DND-41 (cell line): ENCODE measurements at regions not wholly inside any gene's neighbourhood (a gene's known extent, or its start where the extent isn't known, plus 50 kb on each side); places are given as distances from the start of the nearest gene placed in this dataset.

ENCODE experiments used
- ATAC-seq: fragments of 200-7000 bp; cut with Tn5 transposase; 3 replicates; pipeline ENCODE4 v1.9.1; 2021; ENCODE audit warnings: low read depth; ENCODE audit not compliant: insufficient read depth
- DNase-seq: peaks from one replicate; pipeline ENCODE4 v3.0.0-alpha.2; 2020
- H2AFZ ChIP-seq: 2 replicates; pipeline ENCODE4 v1.6.0; 2012; ENCODE audit warnings: low read depth, low read length
- H3K27ac ChIP-seq: 2 replicates; pipeline ENCODE4 v1.5.1; 2012; ENCODE audit warnings: low read length, inconsistent platforms
- H3K27me3 ChIP-seq: fragments of 200-600 bp; sonication (generic); 2 replicates; pipeline ENCODE4 v1.6.0; 2012; ENCODE audit warnings: low read length, mild to moderate bottlenecking, inconsistent platforms; ENCODE audit not compliant: insufficient read depth, poor library complexity
- H3K36me3 ChIP-seq: 2 replicates; pipeline ENCODE4 v1.5.1; 2012; ENCODE audit warnings: low read length, inconsistent platforms; ENCODE audit not compliant: insufficient read depth
- H3K4me1 ChIP-seq: 2 replicates; pipeline ENCODE4 v1.5.1; 2012; ENCODE audit warnings: mild to moderate bottlenecking, low read length; ENCODE audit not compliant: insufficient read depth
- H3K4me2 ChIP-seq: 2 replicates; pipeline ENCODE4 v1.6.0; 2012; ENCODE audit warnings: mild to moderate bottlenecking, moderate library complexity, low read length, inconsistent platforms; ENCODE audit not compliant: insufficient read depth
- H3K4me3 ChIP-seq, 2 experiments: fragments of 200-600 bp in 1 of 2; shearing (Covaris generic) in 1 of 2; 2 replicates each; pipeline ENCODE4 v1.5.1; 2012 to 2016; ENCODE audit warnings: inconsistent platforms in 2 of 2, low read length in 2 of 2, mild to moderate bottlenecking in 2 of 2, low read depth in 1 of 2, moderate library complexity in 1 of 2
- H3K79me2 ChIP-seq: 2 replicates; pipeline ENCODE4 v1.6.0; 2012; ENCODE audit warnings: low read length, inconsistent platforms; ENCODE audit not compliant: insufficient read depth
- H3K9ac ChIP-seq: 2 replicates; pipeline ENCODE4 v1.6.0; 2012; ENCODE audit warnings: low read depth, mild to moderate bottlenecking, inconsistent platforms, low read length, moderate library complexity
- H3K9me3 ChIP-seq: 2 replicates; pipeline ENCODE4 v1.5.1; 2012; ENCODE audit warnings: low read length, moderate library complexity, mild to moderate bottlenecking, inconsistent platforms; ENCODE audit not compliant: insufficient read depth, severe bottlenecking
- H4K20me1 ChIP-seq: 2 replicates; pipeline ENCODE4 v1.6.0; 2012; ENCODE audit warnings: low read length; ENCODE audit not compliant: insufficient read depth
- CTCF ChIP-seq: IDR thresholded peaks from 2 replicates; pipeline ENCODE4 v1.5.1; 2012; ENCODE audit warnings: borderline replicate concordance, low read length, moderate library complexity, mild to moderate bottlenecking; ENCODE audit not compliant: poor library complexity, severe bottlenecking; ENCODE audit errors: extremely low read depth
- EZH2 ChIP-seq: IDR thresholded peaks from 3 replicates; pipeline ENCODE4 v1.6.1; 2012; ENCODE audit warnings: borderline replicate concordance, low read depth, mild to moderate bottlenecking, moderate library complexity, low read length, inconsistent platforms; ENCODE audit not compliant: severe bottlenecking

GRCh38 chr2:8541223-8541622 lies 140.6 kb upstream of the ID2 start:
- Histone ChIP-seq H3K79me2 (no peaks in the 10 kb centered on the region), H2AFZ (no peak overlapping the region), H4K20me1 (no peaks in the 10 kb centered on the region), H3K4me3 (no peak overlapping the region), H3K36me3 (no peaks in the 10 kb centered on the region), H3K9me3 (no peaks in the 10 kb centered on the region), H3K4me1 (peaks cover 88% of the 10 kb centered on the region), H3K27ac (peak overlapping the region; percentile 100), H3K27me3 (no peaks in the 10 kb centered on the region), H3K4me2 (no peak overlapping the region), H3K9ac (peak overlapping the region; percentile 56; the same call in 1 of the 2 replicates)
- ATAC-seq = peak; percentile 44
- DNase-seq = peak; percentile 94
- TF ChIP-seq CTCF = no peak

GRCh38 chr2:8541636-8542035 lies 140.2 kb upstream of the ID2 start:
- H3K4me2 ChIP-seq = no peak overlapping the region

GRCh38 chr2:8542381-8543059 lies 139.3 kb upstream of the ID2 start:
- H3K4me1 ChIP-seq = peaks cover 94% of the 10 kb centered on the region
- H3K36me3 ChIP-seq = no peaks in the 10 kb centered on the region
- peak overlapping the region; percentile 56 for H3K9ac ChIP-seq
- no peaks in the 10 kb centered on the region for H3K27me3 ChIP-seq
- DNase-seq = peak; percentile 23
- peak overlapping the region; percentile 8; the same call in 1 of the 2 replicates for H3K4me2 ChIP-seq
- TF ChIP-seq CTCF (no peak), EZH2 (no peak)
- no peak for ATAC-seq
- H3K79me2 ChIP-seq = no peaks in the 10 kb centered on the region
- H3K27ac ChIP-seq = peak overlapping the region; percentile 100
- H3K9me3 ChIP-seq = no peaks in the 10 kb centered on the region
- no peaks in the 10 kb centered on the region for H4K20me1 ChIP-seq
- H3K4me3 ChIP-seq = no peak overlapping the region
- H2AFZ ChIP-seq = no peak overlapping the region

More at GRCh38 chr2:8541636-8542035, 140.2 kb upstream of the ID2 start:
- TF ChIP-seq EZH2 = no peak
- no peak for TF ChIP-seq CTCF
- DNase-seq (no peak), ATAC-seq (no peak)
- Histone ChIP-seq H3K4me1 (peaks cover 88% of the 10 kb centered on the region), H3K27me3 (no peaks in the 10 kb centered on the region), H4K20me1 (no peaks in the 10 kb centered on the region), H2AFZ (no peak overlapping the region), H3K36me3 (no peaks in the 10 kb centered on the region), H3K4me3 (no peak overlapping the region), H3K9me3 (no peaks in the 10 kb centered on the region), H3K27ac (peak overlapping the region; percentile 100), H3K79me2 (no peaks in the 10 kb centered on the region), H3K9ac (peak overlapping the region; percentile 56; the same call in 1 of the 2 replicates)
